ENCODE measurements at regions not wholly inside any gene's neighbourhood (a gene's known extent, or its start where the extent isn't known, plus 50 kb on each side); places are given as distances from the start of the nearest gene placed in this dataset.

GRCh38 chr17:55582897-55583296 lies 71.6 kb upstream of the SMIM36 start:
- H3K27me3 ChIP-seq (ENCODE audit: control insufficient read depth, insufficient read depth, low read length): no peaks in the 10 kb centered on the region
- no peak overlapping the region for H3K9ac ChIP-seq (ENCODE audit: low read depth, low read length)
- H3K9me3 ChIP-seq (ENCODE audit: control insufficient read depth, insufficient read depth, low read length): no peaks in the 10 kb centered on the region
- H3K27ac ChIP-seq (ENCODE audit: low read depth, low read length): no peak overlapping the region
- H3K36me3 ChIP-seq (ENCODE audit: control insufficient read depth, insufficient read depth, low read length): no peaks in the 10 kb centered on the region
- no peaks in the 10 kb centered on the region for H3K4me1 ChIP-seq (ENCODE audit: control insufficient read depth, insufficient read depth, low read length)
- no peak overlapping the region for H3K4me3 ChIP-seq (ENCODE audit: low read depth, low read length)

GRCh38 chr17:55580596-55581133 lies 69.4 kb upstream of the SMIM36 start:
- Histone ChIP-seq H3K27ac (ENCODE audit: low read depth, low read length) (no peak overlapping the region), H3K4me1 (ENCODE audit: control insufficient read depth, insufficient read depth, low read length) (peaks cover 12% of the 10 kb centered on the region), H3K4me3 (ENCODE audit: low read depth, low read length) (no peak overlapping the region), H3K9ac (ENCODE audit: low read depth, low read length) (no peak overlapping the region), H3K9me3 (ENCODE audit: control insufficient read depth, insufficient read depth, low read length) (no peaks in the 10 kb centered on the region), H3K27me3 (ENCODE audit: control insufficient read depth, insufficient read depth, low read length) (no peaks in the 10 kb centered on the region), H3K36me3 (ENCODE audit: control insufficient read depth, insufficient read depth, low read length) (no peaks in the 10 kb centered on the region)

- H3K4me1 ChIP-seq (ENCODE audit: control insufficient read depth, insufficient read depth, low read length): peaks cover 12% of the 10 kb centered on the region
- no peaks in the 10 kb centered on the region for H3K9me3 ChIP-seq (ENCODE audit: control insufficient read depth, insufficient read depth, low read length)
- no peak overlapping the region for H3K9ac ChIP-seq (ENCODE audit: low read depth, low read length)
- H3K27ac ChIP-seq (ENCODE audit: low read depth, low read length): no peak overlapping the region
- H3K36me3 ChIP-seq (ENCODE audit: control insufficient read depth, insufficient read depth, low read length): no peaks in the 10 kb centered on the region
- no peaks in the 10 kb centered on the region for H3K27me3 ChIP-seq (ENCODE audit: control insufficient read depth, insufficient read depth, low read length)
- no peak overlapping the region for H3K4me3 ChIP-seq (ENCODE audit: low read depth, low read length)
Observed at GRCh38 chr17:55577687-55578086, 66.4 kb upstream of the SMIM36 start.

- Histone ChIP-seq H3K9ac (ENCODE audit: low read depth, low read length) (no peak overlapping the region), H3K4me1 (ENCODE audit: control insufficient read depth, insufficient read depth, low read length) (peaks cover 12% of the 10 kb centered on the region), H3K36me3 (ENCODE audit: control insufficient read depth, insufficient read depth, low read length) (no peaks in the 10 kb centered on the region), H3K27me3 (ENCODE audit: control insufficient read depth, insufficient read depth, low read length) (no peaks in the 10 kb centered on the region), H3K9me3 (ENCODE audit: control insufficient read depth, insufficient read depth, low read length) (no peaks in the 10 kb centered on the region), H3K27ac (ENCODE audit: low read depth, low read length) (no peak overlapping the region), H3K4me3 (ENCODE audit: low read depth, low read length) (no peak overlapping the region)
Observed at GRCh38 chr17:55576996-55577586, 65.8 kb upstream of the SMIM36 start.

GRCh38 chr17:55576237-55576995 lies 65.2 kb upstream of the SMIM36 start:
- Histone ChIP-seq H3K4me1 (ENCODE audit: control insufficient read depth, insufficient read depth, low read length) (peaks cover 12% of the 10 kb centered on the region), H3K9me3 (ENCODE audit: control insufficient read depth, insufficient read depth, low read length) (no peaks in the 10 kb centered on the region)

GRCh38 chr17:55575058-55575636 lies 63.9 kb upstream of the SMIM36 start:
- H3K4me3 ChIP-seq (ENCODE audit: low read depth, low read length): no peak overlapping the region
- no peak overlapping the region for H3K27ac ChIP-seq (ENCODE audit: low read depth, low read length)
- H3K36me3 ChIP-seq (ENCODE audit: control insufficient read depth, insufficient read depth, low read length): no peaks in the 10 kb centered on the region
- peaks cover 12% of the 10 kb centered on the region for H3K4me1 ChIP-seq (ENCODE audit: control insufficient read depth, insufficient read depth, low read length)
- H3K9me3 ChIP-seq (ENCODE audit: control insufficient read depth, insufficient read depth, low read length): no peaks in the 10 kb centered on the region
- no peak overlapping the region for H3K9ac ChIP-seq (ENCODE audit: low read depth, low read length)
- H3K27me3 ChIP-seq (ENCODE audit: control insufficient read depth, insufficient read depth, low read length): no peaks in the 10 kb centered on the region

More at GRCh38 chr17:55576237-55576995, 65.2 kb upstream of the SMIM36 start:
- Histone ChIP-seq H3K36me3 (ENCODE audit: control insufficient read depth, insufficient read depth, low read length) (no peaks in the 10 kb centered on the region), H3K27ac (ENCODE audit: low read depth, low read length) (no peak overlapping the region), H3K4me3 (ENCODE audit: low read depth, low read length) (no peak overlapping the region), H3K27me3 (ENCODE audit: control insufficient read depth, insufficient read depth, low read length) (no peaks in the 10 kb centered on the region), H3K9ac (ENCODE audit: low read depth, low read length) (no peak overlapping the region)

- Histone ChIP-seq H3K27me3 (ENCODE audit: control insufficient read depth, insufficient read depth, low read length) (no peaks in the 10 kb centered on the region), H3K27ac (ENCODE audit: low read depth, low read length) (no peak overlapping the region), H3K4me3 (ENCODE audit: low read depth, low read length) (no peak overlapping the region), H3K36me3 (ENCODE audit: control insufficient read depth, insufficient read depth, low read length) (no peaks in the 10 kb centered on the region), H3K9me3 (ENCODE audit: control insufficient read depth, insufficient read depth, low read length) (no peaks in the 10 kb centered on the region), H3K4me1 (ENCODE audit: control insufficient read depth, insufficient read depth, low read length) (peaks cover 21% of the 10 kb centered on the region), H3K9ac (ENCODE audit: low read depth, low read length) (no peak overlapping the region)
Observed at GRCh38 chr17:55572599-55572998, 61.3 kb upstream of the SMIM36 start.

GRCh38 chr17:55572139-55572538 lies 60.9 kb upstream of the SMIM36 start:
- Histone ChIP-seq H3K4me3 (ENCODE audit: low read depth, low read length) (no peak overlapping the region), H3K36me3 (ENCODE audit: control insufficient read depth, insufficient read depth, low read length) (no peaks in the 10 kb centered on the region), H3K27ac (ENCODE audit: low read depth, low read length) (no peak overlapping the region), H3K27me3 (ENCODE audit: control insufficient read depth, insufficient read depth, low read length) (no peaks in the 10 kb centered on the region), H3K4me1 (ENCODE audit: control insufficient read depth, insufficient read depth, low read length) (peaks cover 24% of the 10 kb centered on the region), H3K9ac (ENCODE audit: low read depth, low read length) (no peak overlapping the region), H3K9me3 (ENCODE audit: control insufficient read depth, insufficient read depth, low read length) (no peaks in the 10 kb centered on the region)

GRCh38 chr17:55571095-55571494 lies 59.8 kb upstream of the SMIM36 start:
- Histone ChIP-seq H3K36me3 (ENCODE audit: control insufficient read depth, insufficient read depth, low read length) (no peaks in the 10 kb centered on the region), H3K4me1 (ENCODE audit: control insufficient read depth, insufficient read depth, low read length) (peaks cover 14% of the 10 kb centered on the region), H3K27ac (ENCODE audit: low read depth, low read length) (no peak overlapping the region), H3K9ac (ENCODE audit: low read depth, low read length) (no peak overlapping the region), H3K27me3 (ENCODE audit: control insufficient read depth, insufficient read depth, low read length) (no peaks in the 10 kb centered on the region), H3K4me3 (ENCODE audit: low read depth, low read length) (no peak overlapping the region), H3K9me3 (ENCODE audit: control insufficient read depth, insufficient read depth, low read length) (no peaks in the 10 kb centered on the region)

GRCh38 chr17:55570391-55570790 lies 59.1 kb upstream of the SMIM36 start:
- Histone ChIP-seq H3K4me1 (ENCODE audit: control insufficient read depth, insufficient read depth, low read length) (peaks cover 14% of the 10 kb centered on the region), H3K9ac (ENCODE audit: low read depth, low read length) (no peak overlapping the region), H3K27me3 (ENCODE audit: control insufficient read depth, insufficient read depth, low read length) (no peaks in the 10 kb centered on the region), H3K4me3 (ENCODE audit: low read depth, low read length) (no peak overlapping the region), H3K9me3 (ENCODE audit: control insufficient read depth, insufficient read depth, low read length) (no peaks in the 10 kb centered on the region), H3K36me3 (ENCODE audit: control insufficient read depth, insufficient read depth, low read length) (no peaks in the 10 kb centered on the region), H3K27ac (ENCODE audit: low read depth, low read length) (no peak overlapping the region)
